Esophagus (tissue), 2 donors: ENCODE measurements at regions not wholly inside any gene's neighbourhood (a gene's known extent, or its start where the extent isn't known, plus 50 kb on each side); places are given as distances from the start of the nearest gene placed in this dataset.

Source experiments
- H3K27ac ChIP-seq, 2 donors: one replicate each; pipeline ENCODE4 v1.5.1; 2013; ENCODE audit warnings: low read depth in 2 of 2, mild to moderate bottlenecking in 2 of 2, inconsistent platforms in 1 of 2, low read length in 1 of 2, moderate library complexity in 1 of 2
- H3K27me3 ChIP-seq, 2 donors: one replicate each; pipeline ENCODE4 v1.6.1; 2013; ENCODE audit warnings: low read length in 2 of 2, control low read depth in 1 of 2, mild to moderate bottlenecking in 1 of 2; ENCODE audit not compliant: insufficient read depth in 2 of 2, control insufficient read depth in 1 of 2
- H3K36me3 ChIP-seq, 2 donors: one replicate each; pipeline ENCODE4 v1.6.1; 2013; ENCODE audit warnings: low read length in 1 of 2; ENCODE audit not compliant: control insufficient read depth in 2 of 2, insufficient read depth in 2 of 2
- H3K4me1 ChIP-seq, 2 donors: one replicate each; pipeline ENCODE4 v1.6.1; 2013; ENCODE audit warnings: low read length in 1 of 2; ENCODE audit not compliant: control insufficient read depth in 2 of 2, insufficient read depth in 2 of 2
- H3K4me3 ChIP-seq, 2 donors: one replicate each; pipeline ENCODE4 v1.5.1; 2013; ENCODE audit warnings: low read length in 2 of 2, mild to moderate bottlenecking in 2 of 2, low read depth in 1 of 2, moderate library complexity in 1 of 2
- H3K9me3 ChIP-seq, 2 donors: one replicate each; pipeline ENCODE4 v1.6.1; 2013; ENCODE audit warnings: mild to moderate bottlenecking in 2 of 2, low read depth in 1 of 2, low read length in 1 of 2, moderate library complexity in 1 of 2; ENCODE audit not compliant: control insufficient read depth in 2 of 2, insufficient read depth in 1 of 2
- WGBS, 2 donors: extraction: QIAGEN DNeasy Blood & Tissue Kit; methylation state at CpG; one replicate each; pipeline ENCODE4 v1.1.7; 2013; 5-methylcytosine and 5-hydroxymethylcytosine counted together
- donor health status: healthy with polysubstance abuse.
- donor health status: Bipolar disorder and iron deficiency.

DNA sequence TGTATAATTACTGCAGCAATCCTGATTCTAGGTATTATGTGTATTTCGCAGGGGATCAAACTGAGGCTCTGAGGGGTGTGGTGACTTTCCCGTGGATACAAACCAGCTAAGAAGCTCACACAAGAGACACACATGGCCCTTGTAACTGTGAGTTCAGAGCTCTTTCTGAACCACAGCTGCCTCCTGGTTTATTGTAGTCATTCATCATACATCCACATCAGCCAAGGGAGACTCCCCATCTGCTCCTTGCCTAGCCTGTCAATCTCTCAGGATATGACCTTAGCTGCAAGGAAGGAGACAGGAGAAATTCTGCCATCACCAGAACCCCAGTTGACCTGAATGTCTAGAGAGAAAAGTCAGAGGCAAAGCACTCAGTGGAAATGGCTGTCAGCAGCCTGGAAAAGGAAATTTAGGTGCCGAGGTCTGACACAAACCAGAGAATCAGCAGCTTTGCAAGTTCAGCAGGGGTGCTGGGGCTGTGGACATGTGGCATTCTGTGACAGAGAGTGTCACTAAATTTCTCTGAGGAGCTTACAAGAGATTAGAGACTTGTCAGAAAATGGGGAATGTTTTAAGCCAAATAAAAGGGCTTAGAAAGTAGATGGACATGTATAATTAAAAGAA is 209.5 kb downstream of the AASDHPPT start:
- Histone ChIP-seq H3K27me3 (no peaks in the 10 kb centered on the region), H3K4me1 (no peaks in the 10 kb centered on the region), H3K9me3 (no peaks in the 10 kb centered on the region), H3K27ac (no peak overlapping the region), H3K4me3 (no peak overlapping the region), H3K36me3 (no peaks in the 10 kb centered on the region)
- WGBS, 2 donors, result 59% methylated on average over 3 of the region's 3 CpGs

DNA sequence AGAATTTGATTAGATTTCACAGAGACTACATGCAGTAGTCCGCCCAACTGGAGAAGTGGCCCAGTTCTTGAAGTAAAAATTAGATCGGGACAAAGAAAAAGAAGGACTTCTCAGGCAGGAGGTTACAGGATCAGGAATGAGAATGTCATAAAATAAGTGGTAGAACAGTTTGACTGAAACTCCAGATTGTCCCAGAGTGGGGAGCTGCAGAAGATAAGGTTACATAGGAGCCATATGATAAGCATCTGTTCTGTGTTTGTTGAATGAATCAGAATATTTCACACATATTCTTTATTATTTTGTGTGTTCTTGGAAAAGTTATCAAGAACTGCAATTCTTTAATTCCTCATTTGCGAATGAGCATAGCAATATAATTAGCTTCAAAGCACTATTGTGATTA is 210.6 kb downstream of the AASDHPPT start:
- Histone ChIP-seq H3K27me3 (no peaks in the 10 kb centered on the region), H3K36me3 (no peaks in the 10 kb centered on the region), H3K4me1 (no peaks in the 10 kb centered on the region), H3K27ac (no peak overlapping the region), H3K9me3 (no peaks in the 10 kb centered on the region), H3K4me3 (no peak overlapping the region)
- WGBS, 2 donors, result 90 to 91% methylated on average over 3 of the region's 3 CpGs

DNA sequence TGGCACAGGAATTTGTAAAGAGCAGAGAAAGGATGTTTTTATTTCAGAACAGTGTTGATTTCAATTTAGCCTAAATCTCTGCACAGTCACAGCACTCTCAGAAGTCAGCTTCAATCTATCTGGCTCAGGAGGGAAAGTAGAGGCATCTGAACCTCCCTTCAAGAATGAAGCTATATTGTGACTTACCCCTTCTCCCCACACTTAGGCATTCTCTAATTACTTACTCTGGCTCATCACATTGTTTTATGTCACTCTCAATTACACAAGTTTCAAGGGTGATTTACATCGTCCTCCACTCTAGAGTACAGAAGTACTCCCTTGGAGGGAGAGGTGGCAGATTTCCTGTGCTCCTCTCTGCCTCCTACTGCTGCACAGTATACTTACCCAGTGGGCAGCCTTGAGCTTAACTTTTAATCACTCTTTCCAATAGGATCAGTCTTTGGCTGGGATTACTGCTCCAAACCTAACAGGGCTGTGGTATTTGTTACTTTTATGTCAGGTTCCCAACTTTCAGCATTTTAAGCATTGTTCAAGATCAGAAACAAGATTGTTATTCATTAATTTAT is 211.4 kb downstream of the AASDHPPT start:
- H3K27me3 ChIP-seq, result no peaks in the 10 kb centered on the region
- H3K4me3 ChIP-seq, result no peak overlapping the region
- WGBS, 2 donors, result 52 to 66% methylated on average over 1 of the region's 1 CpG
- no peaks in the 10 kb centered on the region for H3K36me3 ChIP-seq
- H3K4me1 ChIP-seq, result no peaks in the 10 kb centered on the region
- H3K9me3 ChIP-seq, result no peaks in the 10 kb centered on the region
- H3K27ac ChIP-seq, result no peak overlapping the region

GRCh38 chr11:106292526-106292925 is 215.1 kb downstream of the AASDHPPT start:
- no peak overlapping the region for H3K4me3 ChIP-seq
- no peak overlapping the region for H3K27ac ChIP-seq
- no peaks in the 10 kb centered on the region for H3K36me3 ChIP-seq
- H3K4me1 ChIP-seq, result no peaks in the 10 kb centered on the region
- 76 to 92% methylated on average over 3 of the region's 3 CpGs for WGBS, 2 donors
- H3K27me3 ChIP-seq, result no peaks in the 10 kb centered on the region
- H3K9me3 ChIP-seq, result no peaks in the 10 kb centered on the region

DNA sequence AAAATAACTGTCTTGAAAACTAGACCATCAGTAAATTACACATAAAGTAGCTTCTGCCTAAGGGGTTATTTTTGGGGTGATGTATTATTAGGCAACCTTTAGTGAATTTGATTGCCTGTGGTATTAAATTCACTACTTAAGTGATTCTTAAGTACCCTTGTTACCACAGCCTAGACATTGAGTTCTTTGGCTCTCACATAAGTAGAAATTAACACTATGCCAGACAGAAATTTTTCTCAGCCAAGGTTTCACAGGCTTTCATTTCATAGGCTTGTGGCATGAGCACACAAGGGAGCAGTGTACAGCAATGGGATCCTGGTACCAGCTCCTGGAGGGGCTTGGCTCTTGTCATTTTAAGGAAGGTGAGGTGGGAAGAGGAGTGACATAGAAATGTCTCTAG is 218.5 kb downstream of the AASDHPPT start:
- Histone ChIP-seq H3K4me3 (no peak overlapping the region), H3K27ac (no peak overlapping the region), H3K27me3 (no peaks in the 10 kb centered on the region), H3K36me3 (no peaks in the 10 kb centered on the region), H3K9me3 (no peaks in the 10 kb centered on the region), H3K4me1 (no peaks in the 10 kb centered on the region)

DNA sequence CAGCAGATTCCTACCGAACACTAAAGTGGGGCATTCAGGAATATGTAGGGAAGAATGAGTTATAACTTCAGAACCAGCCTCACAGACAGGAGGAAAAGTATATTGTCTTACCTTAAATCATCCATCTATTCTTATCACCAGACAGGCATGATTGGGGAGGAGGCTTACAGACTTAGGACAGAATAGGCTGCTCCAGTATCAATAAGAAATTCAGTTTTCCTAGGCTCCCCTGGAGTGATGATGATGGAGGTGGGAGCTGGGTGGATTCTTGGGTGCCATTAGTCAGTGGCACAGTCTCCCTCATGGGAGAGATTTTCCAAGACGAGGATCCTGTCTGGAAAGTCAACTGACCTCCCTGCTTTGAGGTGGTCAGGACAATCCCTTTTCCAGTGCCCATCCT is 225.0 kb downstream of the AASDHPPT start:
- no peaks in the 10 kb centered on the region for H3K4me1 ChIP-seq
- no peak overlapping the region for H3K4me3 ChIP-seq
- H3K27me3 ChIP-seq, result no peaks in the 10 kb centered on the region
- no peak overlapping the region for H3K27ac ChIP-seq
- 80 to 87% methylated on average over 2 of the region's 2 CpGs for WGBS, 2 donors
- no peaks in the 10 kb centered on the region for H3K36me3 ChIP-seq
- H3K9me3 ChIP-seq, result peaks cover 0 to 3% of the 10 kb centered on the region in 2 donors

- Histone ChIP-seq H3K9me3 (peaks cover 0 to 3% of the 10 kb centered on the region in 2 donors), H3K27me3 (no peaks in the 10 kb centered on the region), H3K27ac (no peak overlapping the region), H3K4me1 (no peaks in the 10 kb centered on the region), H3K36me3 (no peaks in the 10 kb centered on the region), H3K4me3 (no peak overlapping the region)
Observed at GRCh38 chr11:106304274-106304673, 226.8 kb downstream of the AASDHPPT start.

- Histone ChIP-seq H3K4me3 (no peak overlapping the region), H3K27ac (peak overlapping the region in 1 of 2 donors; percentile 52), H3K4me1 (no peaks in the 10 kb centered on the region), H3K9me3 (peaks cover 0 to 3% of the 10 kb centered on the region in 2 donors), H3K36me3 (no peaks in the 10 kb centered on the region), H3K27me3 (no peaks in the 10 kb centered on the region)
- 53 to 55% methylated on average over 1 of the region's 1 CpG for WGBS, 2 donors
Observed at GRCh38 chr11:106305458-106305857, 228.0 kb downstream of the AASDHPPT start.

- peaks cover 0 to 3% of the 10 kb centered on the region in 2 donors for H3K9me3 ChIP-seq
- H3K36me3 ChIP-seq, result no peaks in the 10 kb centered on the region
- H3K4me3 ChIP-seq, result no peak overlapping the region
- no peak overlapping the region for H3K27ac ChIP-seq
- H3K27me3 ChIP-seq, result no peaks in the 10 kb centered on the region
- no peaks in the 10 kb centered on the region for H3K4me1 ChIP-seq
Observed at GRCh38 chr11:106306942-106307341, 229.5 kb downstream of the AASDHPPT start.

GRCh38 chr11:106309070-106309684 is 231.7 kb downstream of the AASDHPPT start:
- Histone ChIP-seq H3K36me3 (no peaks in the 10 kb centered on the region), H3K4me3 (no peak overlapping the region), H3K9me3 (no peaks in the 10 kb centered on the region), H3K27me3 (no peaks in the 10 kb centered on the region), H3K27ac (no peak overlapping the region), H3K4me1 (no peaks in the 10 kb centered on the region)
- 72 to 74% methylated on average over 2 of the region's 2 CpGs for WGBS, 2 donors
